Calu3 (cell line): ENCODE measurements at regions not wholly inside any gene's neighbourhood (a gene's known extent, or its start where the extent isn't known, plus 50 kb on each side); places are given as distances from the start of the nearest gene placed in this dataset.
"Not testable (repeated sequence)": the region's sequence is repeated elsewhere in the genome, so short reads cannot be mapped to it uniquely, and the experiment has no call there.

Experiments
- BruUV-seq: library from RNA; stranded (reverse); fragments of 400-500 nt; replicated peaks from 2 replicates; lab custom pipeline; 2021; lab: Mats Ljungman, UMichigan
- CTCF ChIA-PET: fragments of 300-600 bp; sonication (Branson Sonifier 250); formaldehyde crosslinking; loops from one replicate; lab custom pipeline; 2022; ENCODE audit warnings: antibody characterized with exemption; lab: Charles Lee
- DNase-seq: peaks from one replicate; pipeline ENCODE4 v3.0.0; 2022
- H3K27ac Mint-ChIP-seq: one replicate; pipeline ENCODE4 v1.8.0; 2022; ENCODE audit warnings: mixed read lengths; ENCODE audit not compliant: unreplicated experiment
- H3K27me3 Mint-ChIP-seq: one replicate; pipeline ENCODE4 v1.8.0; 2022; ENCODE audit warnings: mixed read lengths; ENCODE audit not compliant: unreplicated experiment
- H3K36me3 Mint-ChIP-seq: one replicate; pipeline ENCODE4 v1.8.0; 2022; ENCODE audit warnings: mild to moderate bottlenecking, moderate library complexity, mixed read lengths; ENCODE audit not compliant: insufficient read depth, unreplicated experiment
- H3K4me1 Mint-ChIP-seq: one replicate; pipeline ENCODE4 v1.8.0; 2022; ENCODE audit warnings: mild to moderate bottlenecking, low read depth, mixed read lengths; ENCODE audit not compliant: unreplicated experiment
- H3K4me3 Mint-ChIP-seq: one replicate; pipeline ENCODE4 v1.8.0; 2022; ENCODE audit warnings: mild to moderate bottlenecking, low read depth, moderate library complexity, mixed read lengths; ENCODE audit not compliant: unreplicated experiment
- H3K9me3 Mint-ChIP-seq: one replicate; pipeline ENCODE4 v1.8.0; 2022; ENCODE audit warnings: low read depth, mixed read lengths; ENCODE audit not compliant: unreplicated experiment
- CTCF ChIP-seq: fragments of 200-600 bp; IDR thresholded peaks from one replicate; pipeline ENCODE4 v1.8.0; 2022; ENCODE audit warnings: antibody characterized with exemption; ENCODE audit not compliant: unreplicated experiment
- intact Hi-C: fragments of 100-400 bp; cut with micrococcal nuclease; formaldehyde crosslinking; loops from one replicate; pipeline ENCODE4 v1.10.0; 2022; ENCODE audit not compliant: unreplicated experiment

- CTCF ChIA-PET, result no interaction called here
- Mint-ChIP-seq H3K9me3 (no peaks in the 10 kb centered on the region), H3K27ac (no peak overlapping the region), H3K4me1 (no peaks in the 10 kb centered on the region), H3K27me3 (no peaks in the 10 kb centered on the region), H3K36me3 (no peaks in the 10 kb centered on the region), H3K4me3 (no peak overlapping the region)
- no peak for DNase-seq
- no TSS peak for BruUV-seq
- intact Hi-C loops, result loop anchor here (10.0 kb wide), 1 partner anchor 720 kb away; no protein-coding TSS in a partner anchor
- TF ChIP-seq CTCF, result no peak
Observed at GRCh38 chr18:39574897-39575296, 2009.3 kb upstream of the CELF4 start.

GRCh38 chr18:39571511-39571910 lies 2005.9 kb upstream of the CELF4 start:
- Mint-ChIP-seq H3K36me3 (no peaks in the 10 kb centered on the region), H3K27me3 (no peaks in the 10 kb centered on the region), H3K4me3 (no peak overlapping the region), H3K27ac (no peak overlapping the region), H3K4me1 (no peaks in the 10 kb centered on the region), H3K9me3 (no peaks in the 10 kb centered on the region)
- intact Hi-C loops, result loop anchor here (10.0 kb wide), 1 partner anchor 723 kb away; no protein-coding TSS in a partner anchor
- peak; percentile 44 for TF ChIP-seq CTCF
- CTCF ChIA-PET, result interaction anchor here (0.6 to 1.0 kb wide), 3 partner anchors 139 to 1795 kb away, joined by 3 read pairs; no protein-coding TSS in a partner anchor
- DNase-seq, result peak; percentile 27
- BruUV-seq, result no TSS peak

GRCh38 chr18:39565551-39566230 lies 2000.1 kb upstream of the CELF4 start:
- H3K27me3 Mint-ChIP-seq, intact Hi-C loops, BruUV-seq, CTCF ChIA-PET, H3K36me3 Mint-ChIP-seq, H3K4me1 Mint-ChIP-seq, DNase-seq, H3K4me3 Mint-ChIP-seq, H3K27ac Mint-ChIP-seq, H3K9me3 Mint-ChIP-seq: not testable (repeated sequence)

GRCh38 chr18:39564716-39565115 lies 1999.1 kb upstream of the CELF4 start:
- H3K27ac Mint-ChIP-seq, result no peak overlapping the region
- intact Hi-C loops, result no loop called here
- CTCF ChIA-PET, result no interaction called here
- H3K9me3 Mint-ChIP-seq, result no peaks in the 10 kb centered on the region
- no peak overlapping the region for H3K4me3 Mint-ChIP-seq
- TF ChIP-seq CTCF, result no peak
- H3K36me3 Mint-ChIP-seq, result no peaks in the 10 kb centered on the region
- no peaks in the 10 kb centered on the region for H3K4me1 Mint-ChIP-seq
- no peak for DNase-seq
- BruUV-seq, result no TSS peak
- no peaks in the 10 kb centered on the region for H3K27me3 Mint-ChIP-seq

GRCh38 chr18:39561126-39561525 lies 1995.5 kb upstream of the CELF4 start:
- no peak for TF ChIP-seq CTCF
- Mint-ChIP-seq H3K9me3 (no peaks in the 10 kb centered on the region), H3K36me3 (no peaks in the 10 kb centered on the region), H3K4me1 (no peaks in the 10 kb centered on the region), H3K4me3 (no peak overlapping the region), H3K27me3 (no peaks in the 10 kb centered on the region), H3K27ac (no peak overlapping the region)
- intact Hi-C loops, result no loop called here
- CTCF ChIA-PET, result no interaction called here
- no TSS peak for BruUV-seq
- DNase-seq, result no peak
